HG02973 (cell line): ENCODE measurements at regions not wholly inside any gene's neighbourhood (a gene's known extent, or its start where the extent isn't known, plus 50 kb on each side); places are given as distances from the start of the nearest gene placed in this dataset.

Experiments used
- ATAC-seq: cut with Tn5 transposase; IDR thresholded peaks from one replicate; pipeline ENCODE4 v1.9.1; 2021; ENCODE audit warnings: moderate library complexity; ENCODE audit not compliant: unreplicated experiment

- ATAC-seq: no peak
Observed at GRCh38 chr13:22463089-22463488, 717.7 kb upstream of the SGCG start.

GRCh38 chr13:22468045-22468444, 712.7 kb upstream of the SGCG start:
- ATAC-seq: no peak

GRCh38 chr13:22468824-22469223, 712.0 kb upstream of the SGCG start:
- ATAC-seq: no peak

GRCh38 chr13:22469452-22469851, 711.3 kb upstream of the SGCG start:
- ATAC-seq: no peak

- ATAC-seq: no peak
Observed at GRCh38 chr13:22470075-22470474, 710.7 kb upstream of the SGCG start.

- no peak for ATAC-seq
Observed at GRCh38 chr13:22482496-22483000, 698.2 kb upstream of the SGCG start.

GRCh38 chr13:22483276-22483675, 697.5 kb upstream of the SGCG start:
- no peak for ATAC-seq

GRCh38 chr13:22486490-22486889, 694.3 kb upstream of the SGCG start:
- no peak for ATAC-seq

- ATAC-seq: no peak
Observed at GRCh38 chr13:22487932-22488331, 692.8 kb upstream of the SGCG start.

- no peak for ATAC-seq
Observed at GRCh38 chr13:22489771-22490170, 691.0 kb upstream of the SGCG start.

- no peak for ATAC-seq
Observed at GRCh38 chr13:22495819-22496218, 685.0 kb upstream of the SGCG start.

- ATAC-seq: no peak
Observed at GRCh38 chr13:22496803-22497508, 683.8 kb upstream of the SGCG start.

GRCh38 chr13:22497991-22498780, 682.6 kb upstream of the SGCG start:
- no peak for ATAC-seq

GRCh38 chr13:22499919-22500318, 680.9 kb upstream of the SGCG start:
- no peak for ATAC-seq

- no peak for ATAC-seq
Observed at GRCh38 chr13:22505489-22505888, 675.3 kb upstream of the SGCG start.

- ATAC-seq: no peak
Observed at GRCh38 chr13:22506096-22506691, 674.6 kb upstream of the SGCG start.

- no peak for ATAC-seq
Observed at GRCh38 chr13:22517544-22517943, 663.2 kb upstream of the SGCG start.

GRCh38 chr13:22536851-22537250, 643.9 kb upstream of the SGCG start:
- no peak for ATAC-seq

- no peak for ATAC-seq
Observed at GRCh38 chr13:22538400-22538799, 642.4 kb upstream of the SGCG start.

- ATAC-seq: no peak
Observed at GRCh38 chr13:22549126-22549525, 631.7 kb upstream of the SGCG start.

GRCh38 chr13:22561581-22561980, 619.2 kb upstream of the SGCG start:
- ATAC-seq: no peak

GRCh38 chr13:22562116-22562515, 618.7 kb upstream of the SGCG start:
- ATAC-seq: no peak
